Muscle of leg (tissue), 3 donors: ENCODE measurements at regions not wholly inside any gene's neighbourhood (a gene's known extent, or its start where the extent isn't known, plus 50 kb on each side); places are given as distances from the start of the nearest gene placed in this dataset.

ENCODE experiments used
- DNase-seq: peaks from one replicate; pipeline ENCODE4 v3.0.0; 2013
- H3K27ac ChIP-seq: one replicate; pipeline ENCODE4 v1.5.1; 2013; ENCODE audit warnings: mild to moderate bottlenecking, low read length, control low read depth
- H3K27me3 ChIP-seq: one replicate; pipeline ENCODE4 v1.6.1; 2013; ENCODE audit warnings: low read length; ENCODE audit not compliant: control insufficient read depth, insufficient read depth
- H3K36me3 ChIP-seq: one replicate; pipeline ENCODE4 v1.6.1; 2013; ENCODE audit warnings: low read length; ENCODE audit not compliant: control insufficient read depth, insufficient read depth
- H3K4me1 ChIP-seq: one replicate; pipeline ENCODE4 v1.6.1; 2013; ENCODE audit warnings: low read length; ENCODE audit not compliant: control insufficient read depth, insufficient read depth
- H3K4me3 ChIP-seq: one replicate; pipeline ENCODE4 v1.5.1; 2013; ENCODE audit warnings: low read length, control low read depth
- H3K9me3 ChIP-seq: replicated peaks from 2 replicates; pipeline ENCODE4 v1.6.1; 2013; ENCODE audit warnings: low read depth, low read length; ENCODE audit not compliant: control insufficient read depth
- whole genome bisulfite sequencing: methylation state at CpG from one replicate; pipeline ENCODE4 v1.1.5; 2013; ENCODE audit warnings: missing lambda C conversion rate; ENCODE audit not compliant: insufficient coverage; 5-methylcytosine and 5-hydroxymethylcytosine counted together

DNA sequence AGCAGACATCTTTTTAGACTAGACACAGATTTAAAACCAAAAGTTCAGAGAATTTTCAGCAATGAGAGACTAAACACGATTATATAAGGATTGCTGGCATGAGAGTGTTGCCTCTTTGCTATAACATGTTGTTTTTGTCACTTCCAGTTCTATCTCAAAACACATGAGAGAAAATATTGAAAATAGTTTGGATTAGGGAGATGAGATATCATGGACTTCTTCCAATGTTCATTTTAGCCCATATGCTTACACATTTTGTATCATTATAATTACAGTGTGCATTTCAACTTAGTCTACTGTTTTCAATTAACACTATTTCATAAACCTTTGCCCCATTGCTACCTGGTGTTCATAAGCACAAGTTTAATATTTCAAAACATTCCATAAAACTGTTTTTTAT lies 175.9 kb upstream of the PGR start:
- Histone ChIP-seq H3K27me3 (no peaks in the 10 kb centered on the region), H3K9me3 (no peaks in the 10 kb centered on the region), H3K4me1 (no peaks in the 10 kb centered on the region), H3K36me3 (no peaks in the 10 kb centered on the region), H3K4me3 (no peak overlapping the region), H3K27ac (no peak overlapping the region)
- WGBS, result no CpG with 5 or more reads among the region's 1 CpG
- no peak for DNase-seq

DNA sequence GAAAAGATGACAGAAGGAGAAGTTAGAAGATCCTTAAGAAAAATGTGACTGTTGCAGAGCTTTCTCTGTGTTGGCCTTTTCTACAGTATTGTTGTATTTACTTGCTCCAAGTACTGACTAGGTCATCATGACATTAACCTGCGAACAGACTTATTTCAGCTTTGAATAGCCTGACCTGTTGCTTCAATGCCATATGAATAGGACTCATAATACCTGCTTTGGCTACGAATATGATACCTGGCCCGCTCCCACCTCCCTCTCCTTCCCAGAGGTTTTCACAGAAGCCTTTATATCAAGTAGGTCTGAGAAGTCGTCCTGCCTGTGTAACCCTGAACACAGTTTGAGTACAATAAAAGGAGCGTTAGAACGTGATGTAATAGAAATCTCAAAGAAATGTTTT lies 169.6 kb upstream of the PGR start:
- Histone ChIP-seq H3K27me3 (no peaks in the 10 kb centered on the region), H3K36me3 (no peaks in the 10 kb centered on the region), H3K4me3 (no peak overlapping the region), H3K9me3 (peaks cover 5% of the 10 kb centered on the region), H3K27ac (no peak overlapping the region), H3K4me1 (no peaks in the 10 kb centered on the region)
- DNase-seq, result no peak
- 80% methylated on average over 2 of the region's 6 CpGs for WGBS

DNA sequence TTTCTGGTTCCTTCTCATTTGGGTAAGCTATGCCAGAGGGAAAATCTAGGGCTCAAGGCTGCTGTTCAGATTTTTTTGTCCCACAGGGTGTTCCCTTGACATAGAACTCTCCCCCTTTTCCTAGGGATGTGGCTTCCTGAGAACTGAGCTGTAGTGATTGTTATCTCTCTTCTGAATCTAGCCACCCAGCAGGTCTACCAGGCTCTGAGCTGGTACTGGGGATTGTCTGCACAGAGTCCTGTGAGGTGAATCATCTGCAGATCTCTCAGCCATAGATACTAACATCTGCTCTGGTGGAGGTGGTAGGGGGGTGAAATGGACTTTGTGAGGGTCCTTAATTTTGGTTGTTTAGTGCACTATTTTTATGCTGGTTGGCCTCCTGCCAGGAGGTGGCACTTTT lies 167.3 kb upstream of the PGR start:
- peaks cover 5% of the 10 kb centered on the region for H3K9me3 ChIP-seq
- no peak for DNase-seq
- no peak overlapping the region for H3K4me3 ChIP-seq
- H3K36me3 ChIP-seq, result no peaks in the 10 kb centered on the region
- no peaks in the 10 kb centered on the region for H3K4me1 ChIP-seq
- no peaks in the 10 kb centered on the region for H3K27me3 ChIP-seq
- no peak overlapping the region for H3K27ac ChIP-seq

DNA sequence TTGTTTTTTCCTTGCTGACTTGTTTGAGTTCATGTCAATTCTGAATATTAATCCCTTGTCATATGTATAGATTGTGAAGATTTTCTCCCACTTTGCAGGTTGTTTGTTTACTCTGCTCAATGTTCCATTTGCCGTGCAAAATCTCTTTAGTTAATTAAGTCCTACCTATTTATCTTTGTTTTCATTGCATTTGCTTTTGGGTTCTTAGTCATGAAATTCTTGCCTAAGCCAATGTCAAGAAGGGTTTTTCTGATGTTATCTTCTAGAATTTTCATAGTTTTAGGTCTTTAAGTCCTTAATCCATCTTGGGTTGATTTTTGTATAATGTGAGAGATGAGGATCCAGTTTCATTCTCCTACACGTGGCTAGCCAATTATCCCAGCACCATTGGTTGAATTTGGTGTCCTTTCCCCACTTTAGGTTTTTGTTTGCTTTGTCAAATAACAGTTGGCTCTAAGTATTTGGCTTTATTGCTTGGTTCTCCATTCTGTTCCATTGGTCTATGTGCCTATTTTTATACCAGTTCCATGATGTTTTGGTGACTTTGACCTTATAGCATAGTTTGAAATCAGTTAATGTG lies 163.1 kb upstream of the PGR start:
- H3K4me3 ChIP-seq, result no peak overlapping the region
- H3K27me3 ChIP-seq, result no peaks in the 10 kb centered on the region
- WGBS, result no CpG with 5 or more reads among the region's 2 CpGs
- H3K27ac ChIP-seq, result no peak overlapping the region
- H3K9me3 ChIP-seq, result peaks cover 16% of the 10 kb centered on the region
- no peak for DNase-seq
- no peaks in the 10 kb centered on the region for H3K4me1 ChIP-seq
- H3K36me3 ChIP-seq, result no peaks in the 10 kb centered on the region

DNA sequence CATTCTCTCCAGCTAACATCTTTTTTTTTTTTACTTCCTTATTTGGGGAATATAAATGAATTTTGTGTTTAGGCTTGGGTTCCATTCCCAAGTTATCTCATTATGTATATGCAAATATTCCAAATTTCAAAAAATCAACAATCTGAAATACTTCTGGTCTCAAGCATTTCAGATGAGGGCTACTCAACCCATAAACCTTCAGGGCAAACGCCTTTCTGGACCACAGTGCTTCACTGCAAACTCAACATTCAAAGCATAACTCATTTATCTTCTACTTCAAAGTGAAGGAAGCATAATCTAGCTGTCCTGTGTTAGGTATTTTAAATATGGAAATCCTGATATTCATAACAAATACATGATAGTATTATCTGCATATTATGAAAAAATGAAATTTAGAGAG lies 161.7 kb upstream of the PGR start:
- H3K27ac ChIP-seq, result no peak overlapping the region
- no peak overlapping the region for H3K4me3 ChIP-seq
- WGBS, result no CpG with 5 or more reads among the region's 1 CpG
- H3K9me3 ChIP-seq, result peaks cover 16% of the 10 kb centered on the region
- no peaks in the 10 kb centered on the region for H3K27me3 ChIP-seq
- no peaks in the 10 kb centered on the region for H3K36me3 ChIP-seq
- no peak for DNase-seq
- H3K4me1 ChIP-seq, result no peaks in the 10 kb centered on the region

- Histone ChIP-seq H3K27ac (no peak overlapping the region), H3K36me3 (no peaks in the 10 kb centered on the region), H3K4me1 (no peaks in the 10 kb centered on the region), H3K27me3 (no peaks in the 10 kb centered on the region), H3K4me3 (no peak overlapping the region), H3K9me3 (peaks cover 14% of the 10 kb centered on the region)
- no peak for DNase-seq
- WGBS, result 83% methylated on average over 1 of the region's 3 CpGs
These were observed 158.8 kb upstream of the PGR start for GRCh38 chr11:101288392-101288791.

GRCh38 chr11:101279728-101280127 lies 150.1 kb upstream of the PGR start:
- WGBS, result no CpG with 5 or more reads among the region's 1 CpG

GRCh38 chr11:101278286-101278685 lies 148.7 kb upstream of the PGR start:
- DNase-seq, result no peak
- Histone ChIP-seq H3K36me3 (no peaks in the 10 kb centered on the region), H3K9me3 (no peaks in the 10 kb centered on the region), H3K4me3 (no peak overlapping the region), H3K4me1 (no peaks in the 10 kb centered on the region), H3K27ac (no peak overlapping the region), H3K27me3 (no peaks in the 10 kb centered on the region)

More at GRCh38 chr11:101279728-101280127, 150.1 kb upstream of the PGR start:
- Histone ChIP-seq H3K4me3 (no peak overlapping the region), H3K27ac (no peak overlapping the region), H3K9me3 (no peaks in the 10 kb centered on the region), H3K27me3 (no peaks in the 10 kb centered on the region), H3K36me3 (no peaks in the 10 kb centered on the region), H3K4me1 (no peaks in the 10 kb centered on the region)
- DNase-seq, result no peak

DNA sequence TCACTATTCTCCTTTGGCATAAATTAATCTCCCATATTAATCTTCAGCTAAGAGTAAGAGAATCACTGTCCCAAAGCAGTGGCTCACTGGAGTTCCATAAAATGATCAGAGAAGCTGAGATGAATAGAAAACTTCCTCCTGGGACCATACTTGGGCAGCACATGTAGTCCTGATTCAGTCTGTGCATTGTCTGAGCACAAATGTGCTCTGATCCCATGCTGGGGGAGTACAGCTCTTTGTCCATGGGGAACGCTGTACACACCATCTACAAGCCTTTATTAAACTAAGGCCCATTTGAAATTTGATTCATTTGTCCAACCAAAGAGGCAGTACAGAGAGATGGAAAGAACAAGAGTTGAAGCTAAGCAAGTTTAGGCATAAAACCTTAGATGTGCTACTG lies 147.4 kb upstream of the PGR start:
- no CpG with 5 or more reads among the region's 1 CpG for WGBS
- Histone ChIP-seq H3K4me3 (no peak overlapping the region), H3K27me3 (no peaks in the 10 kb centered on the region), H3K9me3 (no peaks in the 10 kb centered on the region), H3K4me1 (no peaks in the 10 kb centered on the region), H3K36me3 (no peaks in the 10 kb centered on the region), H3K27ac (no peak overlapping the region)
- DNase-seq, result no peak

DNA sequence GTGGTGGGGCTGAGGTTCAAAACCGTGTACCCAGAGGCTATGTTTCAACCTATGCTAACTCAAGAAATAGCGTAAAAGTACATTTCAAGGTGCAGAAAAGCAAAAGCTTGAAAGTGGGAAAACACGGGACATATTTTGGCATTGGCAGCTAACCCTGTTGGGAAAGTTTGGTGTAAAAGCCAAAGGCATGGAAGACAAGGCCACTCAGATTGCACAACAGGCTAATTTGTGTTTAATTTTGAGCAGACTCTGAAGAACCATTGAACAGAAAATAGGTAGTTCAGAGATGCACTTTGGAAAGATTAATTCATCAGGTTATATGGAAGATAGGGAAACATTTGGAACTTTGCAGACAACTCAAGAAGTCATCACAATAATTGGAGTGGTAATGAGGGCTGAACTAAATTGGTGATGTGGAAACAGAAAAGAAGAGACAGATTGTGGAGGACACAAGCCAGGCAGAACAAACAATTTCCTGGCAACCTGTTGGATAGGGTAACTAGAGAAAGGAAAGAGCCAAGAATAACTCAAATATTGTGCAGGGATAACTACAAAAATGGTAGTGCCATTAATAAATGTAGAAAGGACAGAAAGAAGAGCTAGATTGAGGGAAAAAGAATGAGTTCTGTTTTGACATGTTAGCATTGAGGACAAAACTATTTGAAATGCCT lies 140.5 kb upstream of the PGR start:
- no peak for DNase-seq
- Histone ChIP-seq H3K27me3 (no peaks in the 10 kb centered on the region), H3K9me3 (no peaks in the 10 kb centered on the region), H3K36me3 (no peaks in the 10 kb centered on the region), H3K4me3 (no peak overlapping the region), H3K4me1 (no peaks in the 10 kb centered on the region), H3K27ac (no peak overlapping the region)
- WGBS, result 93% methylated on average over 2 of the region's 3 CpGs

GRCh38 chr11:101269390-101269789 lies 139.8 kb upstream of the PGR start:
- Histone ChIP-seq H3K36me3 (no peaks in the 10 kb centered on the region), H3K4me1 (no peaks in the 10 kb centered on the region), H3K9me3 (no peaks in the 10 kb centered on the region), H3K27me3 (no peaks in the 10 kb centered on the region), H3K4me3 (no peak overlapping the region), H3K27ac (no peak overlapping the region)
- WGBS, result no CpG with 5 or more reads among the region's 2 CpGs
- DNase-seq, result no peak
